Keratinocyte (primary cell): ENCODE measurements at regions not wholly inside any gene's neighbourhood (a gene's known extent, or its start where the extent isn't known, plus 50 kb on each side); places are given as distances from the start of the nearest gene placed in this dataset.

ENCODE experiments used
- DNase-seq: peaks from one replicate; pipeline ENCODE4 v3.0.0-alpha.2; 2011; ENCODE audit warnings: low read depth, missing footprints, low spot score
- FAIRE-seq: peaks from 2 replicates; lab custom pipeline; 2011; peaks lifted over from hg19 to GRCh38; lab: Jason Lieb, UNC
- H2AFZ ChIP-seq: 2 replicates; pipeline ENCODE4 v1.6.0; 2012; ENCODE audit warnings: low read length, control low read depth, inconsistent platforms; ENCODE audit not compliant: control insufficient read depth
- H3K27ac ChIP-seq: 2 replicates; pipeline ENCODE4 v1.5.1; 2011; ENCODE audit warnings: low read length; ENCODE audit not compliant: control insufficient read depth, insufficient read depth
- H3K27me3 ChIP-seq: 3 replicates; pipeline ENCODE4 v1.6.0; 2011; ENCODE audit warnings: low read length; ENCODE audit not compliant: control insufficient read depth, insufficient read depth; ENCODE audit errors: extremely low read depth
- H3K36me3 ChIP-seq, 2 experiments: 2 replicates in 1 of 2; 3 replicates in 1 of 2; pipeline ENCODE4 v1.5.1; 2011; ENCODE audit warnings: low read length in 2 of 2, mild to moderate bottlenecking in 1 of 2; ENCODE audit not compliant: control insufficient read depth in 2 of 2, insufficient read depth in 2 of 2; ENCODE audit errors: extremely low read depth in 1 of 2
- H3K4me1 ChIP-seq: 3 replicates; pipeline ENCODE4 v1.5.1; 2011; ENCODE audit warnings: low read length; ENCODE audit not compliant: control insufficient read depth, insufficient read depth; ENCODE audit errors: extremely low read depth
- H3K4me2 ChIP-seq: 3 replicates; pipeline ENCODE4 v1.6.0; 2011; ENCODE audit warnings: low read depth, low read length; ENCODE audit not compliant: control insufficient read depth, insufficient read depth; ENCODE audit errors: extremely low read depth
- H3K4me3 ChIP-seq, 3 experiments: fragments of 200-600 bp in 1 of 3; sonication (generic) in 1 of 3; 2 replicates in 2 of 3; 3 replicates in 1 of 3; pipeline ENCODE4 v1.5.1; 2011 to 2016; ENCODE audit warnings: low read length in 3 of 3, mild to moderate bottlenecking in 3 of 3, control low read depth in 2 of 3, inconsistent platforms in 1 of 3, low read depth in 1 of 3, mixed read lengths in 1 of 3, mixed run types in 1 of 3, moderate library complexity in 1 of 3; ENCODE audit not compliant: control insufficient read depth in 2 of 3, insufficient read depth in 2 of 3; ENCODE audit errors: extremely low read depth in 1 of 3
- H3K79me2 ChIP-seq: 2 replicates; pipeline ENCODE4 v1.6.0; 2012; ENCODE audit warnings: low read length; ENCODE audit not compliant: control insufficient read depth, insufficient read depth
- H3K9ac ChIP-seq: 3 replicates; pipeline ENCODE4 v1.6.0; 2011; ENCODE audit warnings: low read length; ENCODE audit not compliant: control insufficient read depth, insufficient read depth; ENCODE audit errors: extremely low read depth
- H3K9me1 ChIP-seq: 3 replicates; pipeline ENCODE4 v1.6.0; 2011; ENCODE audit warnings: low read length; ENCODE audit not compliant: control insufficient read depth, insufficient read depth; ENCODE audit errors: extremely low read depth
- H3K9me3 ChIP-seq: 2 replicates; pipeline ENCODE4 v1.5.1; 2012; ENCODE audit warnings: low read depth, low read length; ENCODE audit not compliant: control insufficient read depth
- H4K20me1 ChIP-seq: 3 replicates; pipeline ENCODE4 v1.6.0; 2011; ENCODE audit warnings: low read length; ENCODE audit not compliant: control insufficient read depth, insufficient read depth; ENCODE audit errors: extremely low read depth
- EZH2 ChIP-seq: IDR thresholded peaks from one replicate; pipeline ENCODE4 v1.6.1; 2012; ENCODE audit warnings: inconsistent platforms, mild to moderate bottlenecking, low read length, moderate library complexity
- dilution Hi-C: fragments of 300-500 bp; cut with MboI; formaldehyde crosslinking; loops from one replicate; pipeline ENCODE4 v1.7.0; 2020; ENCODE audit warnings: low sequenced_read_pairs; ENCODE audit not compliant: extremely low pct_ligation_motif_present
- TF ChIP-seq, protein P1 (sequence below), 3 experiments: IDR thresholded peaks in 1 of 3; conservative IDR thresholded peaks in 1 of 3; optimal IDR thresholded peaks in 1 of 3; 2 replicates in 2 of 3; 3 replicates in 1 of 3; pipeline versions ENCODE3 to v1.5.1; 2011; ENCODE audit warnings: low read length in 3 of 3, mild to moderate bottlenecking in 3 of 3, moderate library complexity in 2 of 3, control low read depth in 1 of 3, inconsistent platforms in 1 of 3; ENCODE audit not compliant: insufficient read depth in 2 of 3; ENCODE audit errors: extremely low read depth in 1 of 3

DNA sequence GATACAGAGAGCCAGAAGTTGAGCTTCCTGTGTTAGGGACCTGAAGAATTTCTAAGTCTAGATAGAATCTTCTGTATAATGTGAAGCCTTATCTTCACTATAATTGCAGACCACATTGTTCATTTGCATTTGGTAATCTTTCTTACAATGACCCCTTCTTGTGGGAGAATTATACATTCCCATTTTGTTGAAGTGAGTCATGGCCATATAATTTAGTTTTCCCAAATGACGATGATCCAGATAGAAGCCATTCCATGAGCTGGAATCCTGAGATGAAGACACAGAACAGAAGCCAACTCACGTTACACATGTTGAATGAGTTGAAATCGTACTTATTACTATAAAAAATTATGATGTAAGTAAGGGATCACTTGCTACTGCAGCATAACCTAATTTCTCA lies 187.8 kb downstream of the TUSC7 start:
- H3K9me1 ChIP-seq, result no peaks in the 10 kb centered on the region
- H3K9ac ChIP-seq, result no peak overlapping the region
- no peaks in the 10 kb centered on the region for H3K79me2 ChIP-seq
- H3K27ac ChIP-seq, result no peak overlapping the region
- no peaks in the 10 kb centered on the region for H3K4me1 ChIP-seq
- no peak overlapping the region for H3K4me3 ChIP-seq
- H3K4me2 ChIP-seq, result no peak overlapping the region
- no peaks in the 10 kb centered on the region for H3K27me3 ChIP-seq
- DNase-seq (no peak), FAIRE-seq (no peak)
- dilution Hi-C loops, result no loop called here
- H2AFZ ChIP-seq, result no peak overlapping the region
- H4K20me1 ChIP-seq, result no peaks in the 10 kb centered on the region
- no peaks in the 10 kb centered on the region for H3K9me3 ChIP-seq
- TF ChIP-seq, protein P1, sequence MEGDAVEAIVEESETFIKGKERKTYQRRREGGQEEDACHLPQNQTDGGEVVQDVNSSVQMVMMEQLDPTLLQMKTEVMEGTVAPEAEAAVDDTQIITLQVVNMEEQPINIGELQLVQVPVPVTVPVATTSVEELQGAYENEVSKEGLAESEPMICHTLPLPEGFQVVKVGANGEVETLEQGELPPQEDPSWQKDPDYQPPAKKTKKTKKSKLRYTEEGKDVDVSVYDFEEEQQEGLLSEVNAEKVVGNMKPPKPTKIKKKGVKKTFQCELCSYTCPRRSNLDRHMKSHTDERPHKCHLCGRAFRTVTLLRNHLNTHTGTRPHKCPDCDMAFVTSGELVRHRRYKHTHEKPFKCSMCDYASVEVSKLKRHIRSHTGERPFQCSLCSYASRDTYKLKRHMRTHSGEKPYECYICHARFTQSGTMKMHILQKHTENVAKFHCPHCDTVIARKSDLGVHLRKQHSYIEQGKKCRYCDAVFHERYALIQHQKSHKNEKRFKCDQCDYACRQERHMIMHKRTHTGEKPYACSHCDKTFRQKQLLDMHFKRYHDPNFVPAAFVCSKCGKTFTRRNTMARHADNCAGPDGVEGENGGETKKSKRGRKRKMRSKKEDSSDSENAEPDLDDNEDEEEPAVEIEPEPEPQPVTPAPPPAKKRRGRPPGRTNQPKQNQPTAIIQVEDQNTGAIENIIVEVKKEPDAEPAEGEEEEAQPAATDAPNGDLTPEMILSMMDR (optimal IDR thresholded peaks at IDR 0.05 in 1 of 3, IDR thresholded peaks at IDR 0.05 in 1 of 3, conservative IDR thresholded peaks at IDR 0.05 in 1 of 3; ENCODE audit: extremely low read depth in 1 of 3, insufficient read depth in 2 of 3, low read length in 3 of 3), result no peak
- no peak for TF ChIP-seq EZH2
- H3K36me3 ChIP-seq, result no peaks in the 10 kb centered on the region

DNA sequence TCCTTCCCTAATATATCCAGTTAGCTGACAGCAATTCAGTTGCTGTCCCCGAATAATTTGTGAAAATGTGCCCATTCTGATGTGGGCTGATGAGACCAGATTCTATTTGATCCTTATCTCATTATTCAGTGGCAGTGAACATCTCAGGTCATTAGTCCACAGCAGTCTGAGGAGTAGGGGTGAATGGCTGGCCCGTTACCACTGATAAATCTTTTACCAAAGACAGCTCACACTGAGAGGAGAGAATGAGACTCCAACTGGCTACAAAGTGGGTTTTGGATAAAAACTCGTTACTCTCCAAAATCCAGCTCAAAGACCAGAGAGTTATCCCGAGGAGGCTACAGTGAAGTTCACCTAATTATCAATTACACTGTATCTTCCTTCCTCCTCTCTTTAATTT lies 189.7 kb downstream of the TUSC7 start:
- dilution Hi-C loops, result no loop called here
- no peaks in the 10 kb centered on the region for H3K9me3 ChIP-seq
- no peaks in the 10 kb centered on the region for H3K36me3 ChIP-seq
- H3K9me1 ChIP-seq, result no peaks in the 10 kb centered on the region
- H3K4me1 ChIP-seq, result no peaks in the 10 kb centered on the region
- H3K4me2 ChIP-seq, result no peak overlapping the region
- no peak overlapping the region for H3K9ac ChIP-seq
- no peak for FAIRE-seq
- no peaks in the 10 kb centered on the region for H3K79me2 ChIP-seq
- TF ChIP-seq EZH2, result no peak
- TF ChIP-seq, protein P1 (optimal IDR thresholded peaks at IDR 0.05 in 1 of 3, IDR thresholded peaks at IDR 0.05 in 1 of 3, conservative IDR thresholded peaks at IDR 0.05 in 1 of 3; ENCODE audit: extremely low read depth in 1 of 3, insufficient read depth in 2 of 3, low read length in 3 of 3), result no peak
- DNase-seq, result no peak
- H4K20me1 ChIP-seq, result no peaks in the 10 kb centered on the region
- H3K27me3 ChIP-seq, result no peaks in the 10 kb centered on the region
- H2AFZ ChIP-seq, result no peak overlapping the region
- no peak overlapping the region for H3K4me3 ChIP-seq
- no peak overlapping the region for H3K27ac ChIP-seq
